AG10803 (cell line): ENCODE measurements at regions not wholly inside any gene's neighbourhood (a gene's known extent, or its start where the extent isn't known, plus 50 kb on each side); places are given as distances from the start of the nearest gene placed in this dataset.

ENCODE experiments used
- DNase-seq: peaks from one replicate; pipeline ENCODE4 v3.0.0; 2010; ENCODE audit warnings: low read depth
- H3K4me3 ChIP-seq: 2 replicates; pipeline ENCODE4 v1.5.1; 2011; ENCODE audit warnings: mild to moderate bottlenecking, low read length, control low read depth
- TF ChIP-seq, protein P1 (sequence below): conservative IDR thresholded peaks from 2 replicates; pipeline ENCODE4 v1.5.1; 2011; ENCODE audit warnings: mild to moderate bottlenecking, low read length, control low read depth, inconsistent platforms

DNA sequence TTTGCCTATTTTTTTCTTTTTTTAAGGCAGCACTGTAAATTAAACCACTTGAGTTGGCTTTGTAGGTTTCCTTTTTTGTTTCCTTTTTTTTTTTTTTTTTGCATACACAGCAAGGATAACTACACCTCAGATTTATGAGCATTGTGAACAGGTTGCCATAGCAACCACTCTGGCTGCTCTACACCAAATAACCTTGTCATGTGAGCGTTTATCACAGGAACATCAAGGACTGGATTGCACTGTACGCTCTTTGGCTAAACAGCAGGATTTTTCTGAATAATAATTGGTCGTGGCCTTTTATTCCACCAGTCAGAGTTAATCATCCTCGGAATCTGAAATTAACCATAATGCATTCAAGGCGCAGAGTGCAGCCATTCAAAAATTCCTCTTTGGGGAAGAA is 199.1 kb upstream of the SLC14A2 start:
- TF ChIP-seq, protein P1, sequence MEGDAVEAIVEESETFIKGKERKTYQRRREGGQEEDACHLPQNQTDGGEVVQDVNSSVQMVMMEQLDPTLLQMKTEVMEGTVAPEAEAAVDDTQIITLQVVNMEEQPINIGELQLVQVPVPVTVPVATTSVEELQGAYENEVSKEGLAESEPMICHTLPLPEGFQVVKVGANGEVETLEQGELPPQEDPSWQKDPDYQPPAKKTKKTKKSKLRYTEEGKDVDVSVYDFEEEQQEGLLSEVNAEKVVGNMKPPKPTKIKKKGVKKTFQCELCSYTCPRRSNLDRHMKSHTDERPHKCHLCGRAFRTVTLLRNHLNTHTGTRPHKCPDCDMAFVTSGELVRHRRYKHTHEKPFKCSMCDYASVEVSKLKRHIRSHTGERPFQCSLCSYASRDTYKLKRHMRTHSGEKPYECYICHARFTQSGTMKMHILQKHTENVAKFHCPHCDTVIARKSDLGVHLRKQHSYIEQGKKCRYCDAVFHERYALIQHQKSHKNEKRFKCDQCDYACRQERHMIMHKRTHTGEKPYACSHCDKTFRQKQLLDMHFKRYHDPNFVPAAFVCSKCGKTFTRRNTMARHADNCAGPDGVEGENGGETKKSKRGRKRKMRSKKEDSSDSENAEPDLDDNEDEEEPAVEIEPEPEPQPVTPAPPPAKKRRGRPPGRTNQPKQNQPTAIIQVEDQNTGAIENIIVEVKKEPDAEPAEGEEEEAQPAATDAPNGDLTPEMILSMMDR = no peak
- no peak for DNase-seq
- H3K4me3 ChIP-seq = no peak overlapping the region

DNA sequence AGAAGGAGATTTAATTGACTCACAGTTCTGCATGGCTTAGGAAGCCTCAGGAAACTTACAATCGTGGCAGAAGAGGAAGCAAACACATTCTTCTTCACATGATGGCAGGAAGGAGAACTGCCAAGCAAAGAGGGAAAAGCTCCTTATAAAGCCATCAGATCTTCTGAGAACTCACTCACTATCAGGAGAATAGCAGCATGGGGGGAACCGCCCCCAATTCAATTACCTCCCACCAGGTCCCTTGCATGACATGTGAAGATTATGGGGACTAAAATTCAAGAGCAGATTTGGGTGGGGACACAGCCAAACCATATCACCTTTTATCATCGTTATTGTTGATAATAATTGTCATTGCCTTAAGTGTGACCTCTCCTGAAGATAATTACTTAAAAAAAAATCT is 197.9 kb upstream of the SLC14A2 start:
- TF ChIP-seq, protein P1 = no peak
- no peak for DNase-seq
- H3K4me3 ChIP-seq = no peak overlapping the region

DNA sequence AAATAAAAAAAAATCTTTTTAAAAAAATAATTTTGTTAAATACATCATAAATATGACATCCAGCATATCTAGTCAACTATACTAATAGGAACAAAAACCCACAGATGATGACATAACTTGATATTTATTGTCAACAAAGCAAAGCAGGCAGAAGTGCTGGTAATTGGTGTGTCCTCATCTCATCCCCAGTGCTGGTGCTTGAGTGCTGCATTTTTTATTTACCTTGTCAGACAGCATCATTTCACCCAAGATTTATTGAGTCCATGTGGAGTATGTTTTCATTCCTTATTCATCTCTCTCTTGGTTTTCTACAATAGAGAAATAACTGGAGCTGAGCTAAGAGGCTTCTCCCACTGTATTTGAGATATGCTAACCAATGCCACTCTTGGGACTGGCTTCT is 191.6 kb upstream of the SLC14A2 start:
- TF ChIP-seq, protein P1 = no peak

DNA sequence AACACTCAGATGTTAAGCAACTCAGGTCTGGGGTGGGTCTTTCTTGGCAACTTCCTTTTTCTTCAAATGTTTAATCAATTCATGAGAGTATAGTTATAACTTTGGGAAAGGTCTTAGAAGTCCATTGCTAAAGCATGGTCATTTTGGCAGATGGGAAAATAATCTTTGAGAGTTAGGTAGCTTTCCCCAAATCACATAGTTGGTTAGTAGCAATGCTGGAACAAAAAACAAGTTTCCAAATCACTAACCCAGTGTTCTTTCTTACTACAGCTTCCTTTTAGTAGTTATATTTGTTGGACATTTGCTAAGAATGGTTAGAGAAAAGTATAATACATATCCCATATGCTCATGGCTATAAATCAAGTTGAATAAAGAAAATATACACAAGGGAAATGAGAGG is 185.2 kb upstream of the SLC14A2 start:
- no peak for DNase-seq
- TF ChIP-seq, protein P1 = no peak
- H3K4me3 ChIP-seq = no peak overlapping the region

More for the DNA sequence above, 191.6 kb upstream of the SLC14A2 start:
- H3K4me3 ChIP-seq = no peak overlapping the region
- DNase-seq = peak; percentile 51

DNA sequence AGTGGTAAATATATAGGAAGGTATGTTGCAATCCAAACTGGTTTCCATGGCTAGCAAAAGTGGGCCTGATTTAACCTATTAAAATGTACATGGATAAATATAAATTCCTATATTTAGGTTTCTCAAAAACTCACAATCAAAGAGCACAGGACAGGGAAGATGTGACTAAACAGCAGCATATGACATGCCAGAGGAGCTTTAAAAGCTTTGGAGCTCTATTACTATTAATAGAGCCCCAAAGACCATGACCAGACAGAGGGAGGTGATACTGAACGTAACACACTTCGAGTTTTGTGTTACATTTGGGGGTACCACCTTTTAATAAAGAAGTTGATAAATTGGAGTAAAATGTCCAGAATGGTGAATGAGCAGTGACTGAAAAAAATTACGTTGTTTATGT is 179.5 kb upstream of the SLC14A2 start:
- TF ChIP-seq, protein P1 = no peak
- no peak overlapping the region for H3K4me3 ChIP-seq
- DNase-seq = no peak

DNA sequence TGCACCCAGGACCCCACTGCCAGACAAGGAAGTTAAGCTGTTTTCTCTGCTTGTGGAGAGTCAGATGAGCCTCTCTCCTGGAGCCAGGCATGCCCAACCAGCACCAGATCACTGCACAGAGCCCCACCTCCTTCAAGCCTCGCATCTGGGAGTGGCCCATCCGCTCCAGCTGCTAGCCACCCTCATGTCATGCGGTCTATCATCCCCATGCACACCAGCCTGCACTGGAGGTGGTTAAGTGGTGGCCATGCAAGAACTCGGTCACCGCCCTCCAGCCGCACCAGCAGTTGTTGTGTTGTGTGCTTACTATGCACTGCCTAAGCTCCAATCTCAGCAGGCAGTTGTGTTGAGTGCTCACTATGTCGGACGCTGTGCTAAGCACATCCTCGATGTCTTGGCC is 177.9 kb upstream of the SLC14A2 start:
- DNase-seq = no peak
- TF ChIP-seq, protein P1 = no peak
- H3K4me3 ChIP-seq = no peak overlapping the region

DNA sequence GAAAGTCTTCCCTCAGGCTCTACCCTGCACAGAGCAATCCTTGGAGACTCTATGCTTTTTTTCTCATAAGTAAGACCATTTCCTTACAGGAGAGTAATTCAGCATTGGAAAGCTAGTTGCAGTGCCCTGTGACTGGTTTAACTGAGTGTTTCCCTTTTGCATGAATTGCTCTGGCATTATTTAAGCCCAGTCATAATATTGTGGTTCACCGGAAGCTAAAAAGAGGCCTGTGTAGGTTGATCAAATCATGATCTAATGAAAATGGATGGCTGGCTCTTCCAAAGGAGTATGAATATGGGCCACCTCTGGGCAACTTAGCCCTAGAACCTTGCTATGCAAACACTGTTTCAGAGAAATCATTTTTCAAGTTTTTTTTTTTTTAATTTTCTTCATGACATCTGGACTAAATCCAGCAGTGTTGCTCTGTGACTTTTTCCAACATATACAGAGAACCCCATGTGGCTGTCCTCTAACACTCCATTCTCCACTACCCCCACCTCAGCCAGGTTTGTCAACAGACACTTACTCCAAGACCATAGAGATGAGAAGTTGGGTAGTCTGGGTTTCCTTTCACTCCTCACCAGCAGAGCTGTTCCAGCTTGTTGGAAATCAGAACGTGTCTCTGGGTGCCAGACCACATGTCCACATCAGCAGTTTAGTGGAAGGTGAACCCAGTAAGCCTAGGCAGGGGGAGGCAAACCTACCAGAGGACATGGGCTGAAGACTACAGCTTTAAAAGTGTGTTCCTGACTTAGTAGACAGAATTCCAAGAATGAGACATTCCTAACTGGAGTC is 175.2 kb upstream of the SLC14A2 start:
- TF ChIP-seq, protein P1 = no peak
- H3K4me3 ChIP-seq = no peak overlapping the region
- no peak for DNase-seq
